HCT116 (cell line): ENCODE measurements at regions not wholly inside any gene's neighbourhood (a gene's known extent, or its start where the extent isn't known, plus 50 kb on each side); places are given as distances from the start of the nearest gene placed in this dataset.

ENCODE experiments used
- ATAC-seq: fragments of 200-7000 bp; cut with Tn5 transposase; 2 replicates; pipeline ENCODE4 v1.9.1; 2020; ENCODE audit warnings: mild to moderate bottlenecking, moderate library complexity
- BruUV-seq: library from RNA; stranded (reverse); fragments of 400-500 nt; replicated peaks from 2 replicates; lab custom pipeline; 2021; lab: Mats Ljungman, UMichigan
- CTCF ChIA-PET: fragments of 300-600 bp; sonication (Branson Sonifier 250); formaldehyde crosslinking; loops from one replicate; lab custom pipeline; 2021; ENCODE audit warnings: antibody characterized with exemption; lab: Charles Lee
- POLR2A ChIA-PET: fragments of 300-600, 350-600 bp; sonication (Branson Sonifier 250); formaldehyde crosslinking; loops from one replicate; lab custom pipeline; 2021; ENCODE audit warnings: antibody characterized with exemption; lab: Charles Lee
- RAD21 ChIA-PET, 2 experiments: fragments of 300-600 bp; sonication (Branson Sonifier 250); formaldehyde crosslinking; loops; one replicate each; lab custom pipeline; 2023; ENCODE audit warnings: low total read pairs in 2 of 2; ENCODE audit not compliant: uncharacterized antibody in 2 of 2, unreplicated experiment in 2 of 2, low non-redundant PET in 1 of 2; lab: Charles Lee
- DNase-seq: peaks from one replicate; pipeline ENCODE4 v3.0.0-alpha.2; 2010; ENCODE audit warnings: low read depth, low spot score
- H2AFZ ChIP-seq: fragments of 200-600 bp; shearing (Covaris generic), sonication (generic); 2 replicates; pipeline ENCODE4 v1.6.1; 2017; ENCODE audit warnings: low read depth, mixed run types, mixed read lengths, antibody characterized with exemption, low read length; ENCODE audit not compliant: poor library complexity, severe bottlenecking
- H3K27ac ChIP-seq: 2 replicates; pipeline ENCODE4 v1.5.1; 2012; ENCODE audit warnings: low read depth, low read length
- H3K27me3 ChIP-seq: fragments of 200-600 bp; sonication (generic); 2 replicates; pipeline ENCODE4 v1.6.1; 2016; ENCODE audit warnings: mixed run types, low read length, mixed read lengths; ENCODE audit not compliant: insufficient read depth
- H3K36me3 ChIP-seq, 2 experiments: fragments of 200-500 bp in 1 of 2; fragments of 200-600 bp in 1 of 2; sonication (Bioruptor generic) in 1 of 2; sonication (generic) in 1 of 2; 2 replicates each; pipeline versions ENCODE4 v1.5.1 to v1.6.1; 2014 to 2016; ENCODE audit warnings: low read length in 2 of 2, inconsistent platforms in 1 of 2, mixed read lengths in 1 of 2, mixed run types in 1 of 2; ENCODE audit not compliant: insufficient read depth in 2 of 2, control insufficient read depth in 1 of 2
- H3K4me1 ChIP-seq, 2 experiments: fragments of 200-600 bp in 1 of 2; sonication (generic) in 1 of 2; 2 replicates each; pipeline versions ENCODE4 v1.5.1 to v1.6.1; 2012 to 2017; ENCODE audit warnings: low read length in 2 of 2, inconsistent platforms in 1 of 2, mild to moderate bottlenecking in 1 of 2, mixed read lengths in 1 of 2, mixed run types in 1 of 2, moderate library complexity in 1 of 2; ENCODE audit not compliant: insufficient read depth in 2 of 2, control insufficient read depth in 1 of 2
- H3K4me2 ChIP-seq: fragments of 200-600 bp; sonication (generic); 2 replicates; pipeline ENCODE4 v1.6.1; 2017; ENCODE audit warnings: mixed run types, low read length, mixed read lengths
- H3K4me3 ChIP-seq, 2 experiments: fragments of 200-600 bp in 1 of 2; sonication (generic) in 1 of 2; replicated peaks in 1 of 2; 2 replicates each; pipeline ENCODE4 v1.5.1; 2011 to 2016; ENCODE audit warnings: low read length in 2 of 2, control low read depth in 1 of 2, low read depth in 1 of 2, mild to moderate bottlenecking in 1 of 2, mixed read lengths in 1 of 2, mixed run types in 1 of 2
- H3K79me2 ChIP-seq: fragments of 200-600 bp; sonication (generic); 2 replicates; pipeline ENCODE4 v1.6.1; 2017; ENCODE audit warnings: mild to moderate bottlenecking, mixed run types, low read length, moderate library complexity, mixed read lengths; ENCODE audit not compliant: insufficient read depth
- H3K9ac ChIP-seq: fragments of 200-600 bp; sonication (generic); 2 replicates; pipeline ENCODE4 v1.6.1; 2016; ENCODE audit warnings: low read length, mixed read lengths
- H3K9me2 ChIP-seq: fragments of 200-600 bp; sonication (generic), shearing (Covaris generic); 2 replicates; pipeline ENCODE4 v1.6.1; 2017; ENCODE audit warnings: mixed run types, mild to moderate bottlenecking, moderate library complexity; ENCODE audit not compliant: insufficient read depth
- H3K9me3 ChIP-seq, 2 experiments: fragments of 200-500 bp in 1 of 2; fragments of 200-600 bp in 1 of 2; sonication (Bioruptor generic) in 1 of 2; sonication (generic) in 1 of 2; 2 replicates each; pipeline ENCODE4 v1.6.1; 2014 to 2017; ENCODE audit warnings: low read length in 2 of 2, mixed read lengths in 2 of 2, inconsistent platforms in 1 of 2, low read depth in 1 of 2, mild to moderate bottlenecking in 1 of 2, mixed run types in 1 of 2, moderate library complexity in 1 of 2; ENCODE audit not compliant: control insufficient read depth in 1 of 2, insufficient read depth in 1 of 2
- H4K20me1 ChIP-seq: fragments of 200-600 bp; sonication (generic), shearing (Covaris generic); 2 replicates; pipeline ENCODE4 v1.6.1; 2017; ENCODE audit warnings: mixed run types, mild to moderate bottlenecking, moderate library complexity; ENCODE audit not compliant: insufficient read depth
- CBX3 ChIP-seq: IDR thresholded peaks from 2 replicates; pipeline ENCODE4 v1.6.1; 2012; ENCODE audit warnings: low read depth
- CEBPB ChIP-seq: IDR thresholded peaks from 2 replicates; pipeline ENCODE4 v1.6.1; 2012; ENCODE audit warnings: low read depth
- EGR1 ChIP-seq: IDR thresholded peaks from 2 replicates; pipeline ENCODE4 v1.6.1; 2012; ENCODE audit warnings: low read depth
- ELF1 ChIP-seq: IDR thresholded peaks from 2 replicates; pipeline ENCODE4 v1.6.1; 2012; ENCODE audit warnings: low read depth, borderline replicate concordance
- EZH2phosphoT487 ChIP-seq: fragments of 200-600 bp; IDR thresholded peaks from 2 replicates; pipeline ENCODE4 v1.6.1; 2018; ENCODE audit warnings: antibody characterized with exemption, borderline replicate concordance
- FOSL1 ChIP-seq: IDR thresholded peaks from 2 replicates; pipeline ENCODE4 v1.6.1; 2012; ENCODE audit warnings: low read depth
- JUND ChIP-seq: IDR thresholded peaks from 2 replicates; pipeline ENCODE4 v1.6.1; 2012
- POLR2A ChIP-seq: IDR thresholded peaks from 2 replicates; pipeline ENCODE4 v1.7.0; 2011; ENCODE audit warnings: borderline replicate concordance; ENCODE audit not compliant: insufficient read depth, insufficient read length; ENCODE audit errors: extremely low read depth
- RAD21 ChIP-seq: IDR thresholded peaks from 2 replicates; pipeline ENCODE4 v1.6.1; 2012; ENCODE audit warnings: low read depth, mild to moderate bottlenecking
- SP1 ChIP-seq: IDR thresholded peaks from 2 replicates; pipeline ENCODE4 v1.6.1; 2012; ENCODE audit warnings: low read depth
- SRF ChIP-seq: IDR thresholded peaks from 2 replicates; pipeline ENCODE4 v1.6.1; 2012; ENCODE audit warnings: low read depth
- TCF7L2 ChIP-seq: IDR thresholded peaks from 2 replicates; pipeline ENCODE4 v1.7.0; 2011; ENCODE audit warnings: borderline replicate concordance, inconsistent platforms; ENCODE audit not compliant: insufficient read depth, insufficient read length; ENCODE audit errors: extremely low read depth
- YY1 ChIP-seq: IDR thresholded peaks from 2 replicates; pipeline ENCODE4 v1.6.1; 2011; ENCODE audit warnings: low read length, low read depth, moderate library complexity, mild to moderate bottlenecking; ENCODE audit not compliant: insufficient replicate concordance; ENCODE audit errors: extremely low read depth
- ZNF274 ChIP-seq: fragments of 200-500 bp; sonication (Bioruptor generic); IDR thresholded peaks from 2 replicates; pipeline ENCODE4 v1.6.1; 2014; ENCODE audit warnings: mild to moderate bottlenecking, low read depth, low read length, inconsistent platforms
- intact Hi-C: fragments of 100-400 bp; cut with micrococcal nuclease; formaldehyde crosslinking; loops from 2 replicates; pipeline ENCODE4 v1.10.0; 2022
- TF ChIP-seq, protein P1 (sequence below): IDR thresholded peaks from 2 replicates; pipeline ENCODE4 v1.6.1; 2012
- TF ChIP-seq, protein P2 (sequence below): IDR thresholded peaks from 2 replicates; pipeline ENCODE4 v1.6.1; 2012
- TF ChIP-seq, protein P3 (sequence below): IDR thresholded peaks from 2 replicates; pipeline ENCODE4 v1.6.1; 2011; ENCODE audit warnings: mild to moderate bottlenecking, low read length, moderate library complexity; ENCODE audit not compliant: insufficient replicate concordance; ENCODE audit errors: extremely low read depth

DNA sequence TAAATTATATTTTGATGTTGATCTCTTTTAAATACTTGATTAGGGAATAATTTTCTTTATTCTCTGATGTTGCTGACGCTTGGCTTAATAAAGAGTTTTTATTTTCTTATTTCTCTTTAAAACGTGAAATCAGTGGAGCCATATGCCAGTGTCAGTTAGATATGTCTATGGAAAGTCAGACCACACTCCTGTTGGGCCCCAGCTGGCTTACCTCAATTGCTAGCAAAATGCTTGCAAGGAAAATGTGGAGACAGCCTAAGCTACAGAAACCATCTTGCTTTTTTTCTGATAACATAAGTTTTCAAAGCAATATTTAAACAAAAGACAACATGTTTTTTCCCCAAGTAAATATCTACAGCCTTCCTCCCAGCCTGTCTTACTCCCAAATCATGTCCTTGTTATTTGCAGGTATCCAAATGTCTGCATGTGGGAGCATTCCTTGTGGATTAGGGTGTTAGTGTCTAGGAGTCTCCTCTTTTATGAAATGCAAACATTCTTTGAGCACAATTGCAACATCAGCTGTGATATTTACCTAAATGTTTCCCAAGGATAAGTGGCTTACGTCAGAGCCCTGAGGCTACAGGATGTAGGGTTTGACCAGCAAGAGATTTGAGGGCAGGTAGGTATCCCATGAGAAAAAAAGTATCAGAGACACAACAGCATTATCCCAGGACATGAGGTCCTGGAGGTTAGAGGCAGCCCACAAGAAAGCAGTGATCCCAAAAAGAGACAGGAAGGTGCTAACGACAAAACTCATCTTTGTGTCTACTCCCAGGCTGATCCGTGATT is 117.2 kb upstream of the KCNJ15 start:
- H3K4me2 ChIP-seq, result no peak overlapping the region
- no TSS peak for BruUV-seq
- RAD21 ChIA-PET, result no interaction called here
- peaks cover 0 to 4% of the 10 kb centered on the region in 2 experiments; a peak in 1 of 4 replicates for H3K9me3 ChIP-seq
- no peaks in the 10 kb centered on the region for H3K27me3 ChIP-seq
- H3K4me3 ChIP-seq, result no peak overlapping the region
- CTCF ChIA-PET, result interaction anchor here (1.1 kb wide), 1 partner anchor 13 kb away, joined by 3 read pairs; no protein-coding TSS in a partner anchor
- no peaks in the 10 kb centered on the region for H4K20me1 ChIP-seq
- H3K4me1 ChIP-seq, result no peaks in the 10 kb centered on the region
- no peaks in the 10 kb centered on the region for H3K36me3 ChIP-seq
- no peaks in the 10 kb centered on the region for H3K79me2 ChIP-seq
- no peaks in the 10 kb centered on the region for H3K9me2 ChIP-seq
- TF ChIP-seq FOSL1 (no peak), CBX3 (no peak), ZNF274 (no peak), JUND (no peak), ELF1 (no peak), CEBPB (no peak), EZH2phosphoT487 (no peak), RAD21 (no peak)
- H3K27ac ChIP-seq, result no peak overlapping the region
- H3K9ac ChIP-seq, result no peak overlapping the region
- intact Hi-C loops, result no loop called here
- DNase-seq (no peak), ATAC-seq (no peak)
- H2AFZ ChIP-seq, result no peak overlapping the region
- POLR2A ChIA-PET, result no interaction called here

DNA sequence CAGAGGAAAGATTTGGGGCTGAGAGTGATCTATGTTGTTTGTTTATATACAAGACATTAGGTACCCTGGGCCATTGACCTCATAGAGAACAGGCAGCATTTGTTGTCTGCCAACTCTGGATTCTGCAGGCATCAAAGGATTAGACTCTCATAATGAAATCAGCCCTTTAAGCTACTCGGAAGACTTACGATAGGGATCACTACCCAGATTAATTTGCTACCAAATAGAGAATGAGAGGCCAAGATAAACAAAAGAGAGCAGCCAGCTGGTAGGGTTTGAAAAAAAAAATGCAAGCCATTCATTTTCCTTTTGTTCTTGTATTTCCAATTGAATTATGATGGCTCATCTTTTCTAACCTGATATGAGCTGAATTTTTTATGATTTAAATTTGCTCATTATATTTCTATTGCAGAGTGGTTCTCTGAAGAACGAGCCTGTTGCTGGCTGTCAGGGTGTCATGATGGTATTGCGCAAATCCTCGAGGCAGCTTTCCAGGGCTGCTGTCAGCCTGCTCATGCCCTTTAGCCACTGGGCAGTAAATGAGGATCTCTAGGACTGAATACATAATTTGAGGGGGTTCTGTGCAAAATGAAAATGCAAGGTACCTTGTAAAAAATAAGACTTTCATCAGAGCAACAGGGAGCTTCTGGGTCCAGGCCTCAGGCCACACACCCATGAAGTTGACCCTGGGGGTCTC is 116.4 kb upstream of the KCNJ15 start:
- Histone ChIP-seq H3K9ac (no peak overlapping the region), H2AFZ (no peak overlapping the region), H3K9me2 (no peaks in the 10 kb centered on the region), H4K20me1 (no peaks in the 10 kb centered on the region), H3K4me2 (no peak overlapping the region), H3K27me3 (no peaks in the 10 kb centered on the region), H3K27ac (no peak overlapping the region), H3K4me1 (no peaks in the 10 kb centered on the region), H3K79me2 (no peaks in the 10 kb centered on the region), H3K36me3 (no peaks in the 10 kb centered on the region), H3K4me3 (no peak overlapping the region), H3K9me3 (peaks cover 0 to 9% of the 10 kb centered on the region in 2 experiments; a peak in 1 of 4 replicates)
- ChIA-PET CTCF (no interaction called here), POLR2A (no interaction called here), RAD21 (no interaction called here)
- intact Hi-C loops, result no loop called here
- no peak for DNase-seq
- TF ChIP-seq, protein P1, sequence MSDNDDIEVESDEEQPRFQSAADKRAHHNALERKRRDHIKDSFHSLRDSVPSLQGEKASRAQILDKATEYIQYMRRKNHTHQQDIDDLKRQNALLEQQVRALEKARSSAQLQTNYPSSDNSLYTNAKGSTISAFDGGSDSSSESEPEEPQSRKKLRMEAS, result no peak
- no peak for TF ChIP-seq CBX3
- no peak for TF ChIP-seq YY1
- no peak for TF ChIP-seq SP1
- TF ChIP-seq ELF1, result no peak
- TF ChIP-seq, protein P2, sequence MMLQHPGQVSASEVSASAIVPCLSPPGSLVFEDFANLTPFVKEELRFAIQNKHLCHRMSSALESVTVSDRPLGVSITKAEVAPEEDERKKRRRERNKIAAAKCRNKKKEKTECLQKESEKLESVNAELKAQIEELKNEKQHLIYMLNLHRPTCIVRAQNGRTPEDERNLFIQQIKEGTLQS, result no peak
- no peak for TF ChIP-seq SRF
- TF ChIP-seq TCF7L2, result no peak
- no peak for TF ChIP-seq ZNF274
- no peak for TF ChIP-seq POLR2A
- no peak for TF ChIP-seq FOSL1
- TF ChIP-seq EGR1, result no peak
- TF ChIP-seq, protein P3, sequence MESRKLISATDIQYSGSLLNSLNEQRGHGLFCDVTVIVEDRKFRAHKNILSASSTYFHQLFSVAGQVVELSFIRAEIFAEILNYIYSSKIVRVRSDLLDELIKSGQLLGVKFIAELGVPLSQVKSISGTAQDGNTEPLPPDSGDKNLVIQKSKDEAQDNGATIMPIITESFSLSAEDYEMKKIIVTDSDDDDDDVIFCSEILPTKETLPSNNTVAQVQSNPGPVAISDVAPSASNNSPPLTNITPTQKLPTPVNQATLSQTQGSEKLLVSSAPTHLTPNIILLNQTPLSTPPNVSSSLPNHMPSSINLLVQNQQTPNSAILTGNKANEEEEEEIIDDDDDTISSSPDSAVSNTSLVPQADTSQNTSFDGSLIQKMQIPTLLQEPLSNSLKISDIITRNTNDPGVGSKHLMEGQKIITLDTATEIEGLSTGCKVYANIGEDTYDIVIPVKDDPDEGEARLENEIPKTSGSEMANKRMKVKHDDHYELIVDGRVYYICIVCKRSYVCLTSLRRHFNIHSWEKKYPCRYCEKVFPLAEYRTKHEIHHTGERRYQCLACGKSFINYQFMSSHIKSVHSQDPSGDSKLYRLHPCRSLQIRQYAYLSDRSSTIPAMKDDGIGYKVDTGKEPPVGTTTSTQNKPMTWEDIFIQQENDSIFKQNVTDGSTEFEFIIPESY, result no peak
- no peak for ATAC-seq
- no TSS peak for BruUV-seq
